Gastrocnemius medialis (tissue), 4 donors: ENCODE measurements at regions not wholly inside any gene's neighbourhood (a gene's known extent, or its start where the extent isn't known, plus 50 kb on each side); places are given as distances from the start of the nearest gene placed in this dataset.

ENCODE experiments used
- POLR2A ChIP-seq, 2 donors: fragments of 450-650 bp; IDR thresholded peaks; one replicate each; pipeline ENCODE4 v1.6.1; 2017; ENCODE audit warnings: antibody characterized with exemption in 2 of 2, mild to moderate bottlenecking in 2 of 2, moderate library complexity in 2 of 2
- TF ChIP-seq, protein P1 (sequence below), 5 experiments: fragments of 450-650 bp in 3 of 5; fragments of 200-600 bp in 2 of 5; sonication (generic) in 2 of 5; IDR thresholded peaks in 4 of 5; conservative IDR thresholded peaks in 1 of 5; 1 replicate in 4 of 5; 2 replicates in 1 of 5; pipeline ENCODE4 v1.5.1; 2016 to 2019; ENCODE audit warnings: antibody characterized with exemption in 5 of 5, mild to moderate bottlenecking in 3 of 5, moderate library complexity in 3 of 5

DNA sequence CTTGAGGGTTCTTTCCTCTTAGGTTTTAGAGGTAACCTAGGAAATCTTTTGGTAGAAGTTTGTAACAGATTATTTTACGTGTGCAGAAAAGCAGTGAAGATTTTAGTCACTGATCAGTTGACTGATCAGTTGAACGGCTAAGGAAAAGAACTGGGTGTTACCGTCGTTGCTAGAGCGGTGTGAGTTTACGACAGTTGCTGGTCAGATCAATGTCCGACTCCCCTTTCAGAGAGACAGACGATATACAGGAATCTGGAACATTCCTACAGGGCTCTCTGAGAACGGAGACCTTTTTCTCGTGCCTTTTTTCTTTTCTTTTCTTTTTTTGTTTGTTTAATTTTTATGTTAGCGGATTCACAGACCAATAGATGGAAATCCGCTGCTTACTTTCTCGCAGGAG lies 132.1 kb upstream of the ZNF184 start:
- TF ChIP-seq, protein P1, sequence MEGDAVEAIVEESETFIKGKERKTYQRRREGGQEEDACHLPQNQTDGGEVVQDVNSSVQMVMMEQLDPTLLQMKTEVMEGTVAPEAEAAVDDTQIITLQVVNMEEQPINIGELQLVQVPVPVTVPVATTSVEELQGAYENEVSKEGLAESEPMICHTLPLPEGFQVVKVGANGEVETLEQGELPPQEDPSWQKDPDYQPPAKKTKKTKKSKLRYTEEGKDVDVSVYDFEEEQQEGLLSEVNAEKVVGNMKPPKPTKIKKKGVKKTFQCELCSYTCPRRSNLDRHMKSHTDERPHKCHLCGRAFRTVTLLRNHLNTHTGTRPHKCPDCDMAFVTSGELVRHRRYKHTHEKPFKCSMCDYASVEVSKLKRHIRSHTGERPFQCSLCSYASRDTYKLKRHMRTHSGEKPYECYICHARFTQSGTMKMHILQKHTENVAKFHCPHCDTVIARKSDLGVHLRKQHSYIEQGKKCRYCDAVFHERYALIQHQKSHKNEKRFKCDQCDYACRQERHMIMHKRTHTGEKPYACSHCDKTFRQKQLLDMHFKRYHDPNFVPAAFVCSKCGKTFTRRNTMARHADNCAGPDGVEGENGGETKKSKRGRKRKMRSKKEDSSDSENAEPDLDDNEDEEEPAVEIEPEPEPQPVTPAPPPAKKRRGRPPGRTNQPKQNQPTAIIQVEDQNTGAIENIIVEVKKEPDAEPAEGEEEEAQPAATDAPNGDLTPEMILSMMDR (IDR thresholded peaks at IDR 0.05 in 4 of 5, conservative IDR thresholded peaks at IDR 0.05 in 1 of 5) = no peak
- TF ChIP-seq POLR2A (IDR thresholded peaks at IDR 0.05) = no peak
